H9 (cell line): ENCODE measurements at regions not wholly inside any gene's neighbourhood (a gene's known extent, or its start where the extent isn't known, plus 50 kb on each side); places are given as distances from the start of the nearest gene placed in this dataset.

Experiments used
- DNase-seq: peaks from one replicate; pipeline ENCODE4 v3.0.0-alpha.2; 2017
- H2AFZ ChIP-seq: one replicate; pipeline ENCODE4 v1.6.1; 2013; ENCODE audit warnings: mild to moderate bottlenecking, low read length, control low read depth, moderate library complexity
- H2AK5ac ChIP-seq: 2 replicates; pipeline ENCODE4 v1.6.1; 2013; ENCODE audit warnings: low read length, control low read depth, mixed read lengths; ENCODE audit not compliant: insufficient read length
- H2BK120ac ChIP-seq: one replicate; pipeline ENCODE4 v1.6.1; 2013; ENCODE audit warnings: low read depth, mild to moderate bottlenecking, low read length, control low read depth, inconsistent platforms; ENCODE audit not compliant: poor library complexity, severe bottlenecking
- H2BK12ac ChIP-seq: 2 replicates; pipeline ENCODE4 v1.6.1; 2013; ENCODE audit warnings: low read length, control low read depth, mixed read lengths, low read depth; ENCODE audit not compliant: insufficient read length
- H2BK15ac ChIP-seq: 2 replicates; pipeline ENCODE4 v1.6.1; 2013; ENCODE audit warnings: low read depth, low read length, control low read depth
- H2BK20ac ChIP-seq: one replicate; pipeline ENCODE4 v1.6.1; 2013; ENCODE audit warnings: low read depth, mild to moderate bottlenecking, low read length, control low read depth, inconsistent platforms; ENCODE audit not compliant: poor library complexity, severe bottlenecking
- H2BK5ac ChIP-seq: 2 replicates; pipeline ENCODE4 v1.6.1; 2013; ENCODE audit warnings: low read length, control low read depth, mixed read lengths; ENCODE audit not compliant: insufficient read length
- H3K14ac ChIP-seq: 2 replicates; pipeline ENCODE4 v1.6.1; 2013; ENCODE audit warnings: low read length, control low read depth; ENCODE audit not compliant: insufficient read depth
- H3K18ac ChIP-seq: 2 replicates; pipeline ENCODE4 v1.6.1; 2013; ENCODE audit warnings: low read depth, mild to moderate bottlenecking, mixed read lengths, low read length, control low read depth; ENCODE audit not compliant: insufficient read length
- H3K23ac ChIP-seq: 2 replicates; pipeline ENCODE4 v1.6.1; 2013; ENCODE audit warnings: low read length, control low read depth, mixed read lengths, low read depth; ENCODE audit not compliant: insufficient read length
- H3K23me2 ChIP-seq: 2 replicates; pipeline ENCODE4 v1.6.1; 2013; ENCODE audit warnings: low read depth, mild to moderate bottlenecking, mixed read lengths, low read length, control low read depth; ENCODE audit not compliant: insufficient read length, poor library complexity, severe bottlenecking
- H3K27ac ChIP-seq: 2 replicates; pipeline ENCODE4 v1.5.1; 2013; ENCODE audit warnings: low read length, control low read depth, mixed read lengths, low read depth; ENCODE audit not compliant: insufficient read length
- H3K27me3 ChIP-seq: 2 replicates; pipeline ENCODE4 v1.6.1; 2013; ENCODE audit warnings: low read length, control low read depth, inconsistent platforms; ENCODE audit not compliant: insufficient read depth
- H3K4ac ChIP-seq: 2 replicates; pipeline ENCODE4 v1.6.1; 2013; ENCODE audit warnings: low read depth, mild to moderate bottlenecking, control low read depth, inconsistent platforms, low read length, moderate library complexity
- H3K4me1 ChIP-seq: 2 replicates; pipeline ENCODE4 v1.6.1; 2013; ENCODE audit warnings: low read length, control low read depth, inconsistent platforms; ENCODE audit not compliant: insufficient read depth
- H3K4me2 ChIP-seq: 2 replicates; pipeline ENCODE4 v1.6.1; 2013; ENCODE audit warnings: low read length, control low read depth, mixed read lengths; ENCODE audit not compliant: insufficient read length, insufficient read depth
- H3K56ac ChIP-seq: 2 replicates; pipeline ENCODE4 v1.6.1; 2013; ENCODE audit warnings: low read depth, mild to moderate bottlenecking, mixed read lengths, low read length, control low read depth; ENCODE audit not compliant: insufficient read length
- H3K79me1 ChIP-seq: 2 replicates; pipeline ENCODE4 v1.6.1; 2013; ENCODE audit warnings: low read depth, mild to moderate bottlenecking, moderate library complexity, low read length, control low read depth, inconsistent platforms; ENCODE audit not compliant: insufficient read depth, poor library complexity, severe bottlenecking
- H3K79me2 ChIP-seq: 2 replicates; pipeline ENCODE4 v1.6.1; 2013; ENCODE audit warnings: low read length, control low read depth, inconsistent platforms; ENCODE audit not compliant: insufficient read depth
- H3K9ac ChIP-seq: 2 replicates; pipeline ENCODE4 v1.6.1; 2013; ENCODE audit warnings: low read length, control low read depth, mixed read lengths; ENCODE audit not compliant: insufficient read length; ENCODE audit errors: extremely low read depth
- H3K9me3 ChIP-seq: one replicate; pipeline ENCODE4 v1.6.1; 2013; ENCODE audit warnings: low read depth, low read length, inconsistent platforms; ENCODE audit not compliant: control insufficient read depth
- H3T11ph ChIP-seq: one replicate; pipeline ENCODE4 v1.6.1; 2013; ENCODE audit warnings: mild to moderate bottlenecking, low read length, control low read depth, inconsistent platforms
- H4K20me1 ChIP-seq: one replicate; pipeline ENCODE4 v1.6.1; 2013; ENCODE audit not compliant: control insufficient read depth, insufficient read length, insufficient read depth
- H4K5ac ChIP-seq: 2 replicates; pipeline ENCODE4 v1.6.1; 2013; ENCODE audit warnings: low read depth, mild to moderate bottlenecking, mixed read lengths, low read length, control low read depth; ENCODE audit not compliant: insufficient read length
- H4K8ac ChIP-seq: replicated peaks from 2 replicates; pipeline ENCODE4 v1.6.1; 2013; ENCODE audit warnings: low read length, control low read depth, mixed read lengths, low read depth; ENCODE audit not compliant: insufficient read length
- H4K91ac ChIP-seq: 2 replicates; pipeline ENCODE4 v1.6.1; 2013; ENCODE audit warnings: low read depth, mild to moderate bottlenecking, moderate library complexity, mixed read lengths, low read length, control low read depth; ENCODE audit not compliant: insufficient read length
- H3K27ac Mint-ChIP-seq, 3 experiments: 2 replicates in 2 of 3; 3 replicates in 1 of 3; pipeline ENCODE4 v1.8.0; 2020 to 2021; ENCODE audit warnings: mixed read lengths in 3 of 3, mild to moderate bottlenecking in 1 of 3, moderate library complexity in 1 of 3
- H3K27me3 Mint-ChIP-seq: 2 replicates; pipeline ENCODE4 v1.8.0; 2021; ENCODE audit warnings: low read depth, mild to moderate bottlenecking, moderate library complexity, mixed read lengths
- H3K36me3 Mint-ChIP-seq, 3 experiments: 2 replicates in 2 of 3; 3 replicates in 1 of 3; pipeline ENCODE4 v1.8.0; 2020 to 2021; ENCODE audit warnings: low read depth in 3 of 3, mixed read lengths in 3 of 3; ENCODE audit not compliant: insufficient read depth in 1 of 3
- H3K4me1 Mint-ChIP-seq, 2 experiments: 2 replicates each; pipeline ENCODE4 v1.8.0; 2020; ENCODE audit warnings: mixed read lengths in 2 of 2
- H3K4me3 Mint-ChIP-seq, 2 experiments: 2 replicates in 1 of 2; 3 replicates in 1 of 2; pipeline ENCODE4 v1.8.0; 2020 to 2021; ENCODE audit warnings: mild to moderate bottlenecking in 2 of 2, mixed read lengths in 2 of 2, moderate library complexity in 1 of 2
- H3K9me3 Mint-ChIP-seq, 2 experiments: 2 replicates in 1 of 2; 3 replicates in 1 of 2; pipeline ENCODE4 v1.8.0; 2020; ENCODE audit warnings: mild to moderate bottlenecking in 2 of 2, mixed read lengths in 2 of 2, moderate library complexity in 1 of 2
- CTCF ChIP-seq: fragments of 200-600 bp; sonication (generic); conservative IDR thresholded peaks from 3 replicates; pipeline ENCODE4 v1.8.0; 2021; ENCODE audit warnings: antibody characterized with exemption, mild to moderate bottlenecking
- WGBS: extraction: QIAGEN DNeasy Blood & Tissue Kit; methylation state at CpG from one replicate; pipeline ENCODE4 v1.1.7; 2013; ENCODE audit warnings: missing lambda C conversion rate, low lambda C conversion rate, mixed read lengths; ENCODE audit not compliant: insufficient read length; ENCODE audit errors: extremely low coverage; 5-methylcytosine and 5-hydroxymethylcytosine counted together

- Histone ChIP-seq H3K79me1 (no peaks in the 10 kb centered on the region), H4K20me1 (no peaks in the 10 kb centered on the region), H4K5ac (no peak overlapping the region), H3K9ac (no peak overlapping the region), H3K79me2 (no peaks in the 10 kb centered on the region), H3K27ac (no peak overlapping the region), H3T11ph (no peak overlapping the region), H2AK5ac (no peak overlapping the region), H2BK15ac (no peak overlapping the region), H4K91ac (no peak overlapping the region), H3K14ac (no peak overlapping the region), H4K8ac (no peak overlapping the region), H3K4ac (no peak overlapping the region), H3K4me1 (no peaks in the 10 kb centered on the region), H2AFZ (no peak overlapping the region), H3K27me3 (no peaks in the 10 kb centered on the region), H2BK12ac (no peak overlapping the region), H3K56ac (no peak overlapping the region), H3K4me2 (no peak overlapping the region), H2BK120ac (no peak overlapping the region), H3K9me3 (no peaks in the 10 kb centered on the region), H3K18ac (no peak overlapping the region), H2BK20ac (no peak overlapping the region), H3K23ac (no peak overlapping the region), H2BK5ac (no peak overlapping the region), H3K23me2 (no peaks in the 10 kb centered on the region)
- Mint-ChIP-seq H3K9me3 (no peaks in the 10 kb centered on the region), H3K27ac (no peak overlapping the region), H3K27me3 (no peaks in the 10 kb centered on the region), H3K4me3 (no peak overlapping the region), H3K4me1 (peaks cover 8 to 12% of the 10 kb centered on the region in 2 experiments), H3K36me3 (no peaks in the 10 kb centered on the region)
- no peak for TF ChIP-seq CTCF
- WGBS = no CpG with 5 or more reads among the region's 3 CpGs
- no peak for DNase-seq
These were observed 269.2 kb downstream of the LRATD1 start for GRCh38 chr2:14901737-14902136.
